B cell (primary cell): ENCODE measurements at regions not wholly inside any gene's neighbourhood (a gene's known extent, or its start where the extent isn't known, plus 50 kb on each side); places are given as distances from the start of the nearest gene placed in this dataset.

Source experiments
- CTCF ChIP-seq: fragments of 200-600 bp; IDR thresholded peaks from one replicate; pipeline ENCODE4 v1.8.0; 2022; ENCODE audit warnings: antibody characterized with exemption, mild to moderate bottlenecking
- EZH2 ChIP-seq: IDR thresholded peaks from 2 replicates; pipeline ENCODE4 v1.6.1; 2012; ENCODE audit warnings: borderline replicate concordance, low read depth, mild to moderate bottlenecking, moderate library complexity, low read length; ENCODE audit not compliant: insufficient read depth, poor library complexity, severe bottlenecking

GRCh38 chr1:232385221-232385620 is 244.7 kb downstream of the SIPA1L2 start:
- TF ChIP-seq CTCF, result no peak
- no peak for TF ChIP-seq EZH2
